ENCODE measurements at regions not wholly inside any gene's neighbourhood (a gene's known extent, or its start where the extent isn't known, plus 50 kb on each side); places are given as distances from the start of the nearest gene placed in this dataset.

DNA sequence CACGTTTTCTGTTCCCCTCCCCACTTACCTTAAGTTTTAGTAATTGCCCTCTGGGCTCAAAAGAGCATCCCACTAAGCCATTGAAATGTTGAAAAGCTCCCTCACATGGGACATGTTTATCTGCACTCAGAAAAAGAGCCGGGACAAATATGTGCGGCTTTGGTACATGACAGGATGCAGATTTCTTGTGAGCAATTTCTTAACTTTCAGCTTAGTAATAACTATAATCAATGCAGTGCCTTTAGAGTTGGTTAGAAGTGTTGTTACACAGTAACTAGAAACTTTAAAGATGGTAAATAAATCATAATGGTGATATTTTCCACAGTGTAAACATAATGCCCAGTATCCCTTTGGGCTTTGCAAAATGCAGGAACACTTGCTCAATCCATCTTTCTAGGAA lies 89.2 kb downstream of the ZNF365 start:
- H3K9me3 ChIP-seq, result no peaks in the 10 kb centered on the region
- H3K27ac ChIP-seq, result no peak overlapping the region
- no peaks in the 10 kb centered on the region for H3K36me3 ChIP-seq
- intact Hi-C loops (cut with DNase I), result no loop called here
- no peaks in the 10 kb centered on the region for H3K27me3 ChIP-seq
- no peak for TF ChIP-seq POLR2A (IDR thresholded peaks at IDR 0.05)
- no peak for TF ChIP-seq CTCF (IDR thresholded peaks at IDR 0.05)
- no peak for TF ChIP-seq POLR2AphosphoS5 (IDR thresholded peaks at IDR 0.05; ENCODE audit: insufficient read depth in 1 of 2, low read depth in 1 of 2)
- DNase-seq (ENCODE audit: extremely low spot score in 2 of 2), result no peak
- H3K4me3 ChIP-seq, result no peak overlapping the region
- no peaks in the 10 kb centered on the region for H3K4me1 ChIP-seq

DNA sequence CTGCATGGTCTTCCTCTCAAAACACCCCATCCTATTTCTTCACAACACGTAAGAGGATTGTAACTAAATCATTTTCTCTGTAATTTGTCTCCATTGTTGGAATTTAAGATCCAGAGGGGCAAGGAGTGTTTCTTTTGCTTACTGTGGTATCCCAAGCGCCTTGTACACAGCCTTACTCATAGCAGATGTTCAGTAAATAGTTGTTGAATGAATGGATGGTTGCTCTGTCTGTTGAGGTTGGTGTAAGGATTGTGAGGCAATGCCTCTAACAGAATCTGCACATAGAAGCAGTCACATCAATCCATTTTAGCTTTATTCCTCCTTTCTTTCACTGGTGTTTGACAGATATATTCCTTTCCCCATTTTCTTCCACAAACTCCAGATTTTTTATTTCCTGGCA lies 90.1 kb downstream of the ZNF365 start:
- no peaks in the 10 kb centered on the region for H3K9me3 ChIP-seq
- no peak overlapping the region for H3K27ac ChIP-seq
- TF ChIP-seq POLR2A (IDR thresholded peaks at IDR 0.05) (no peak), CTCF (IDR thresholded peaks at IDR 0.05) (no peak), POLR2AphosphoS5 (IDR thresholded peaks at IDR 0.05; ENCODE audit: insufficient read depth in 1 of 2, low read depth in 1 of 2) (no peak)
- H3K27me3 ChIP-seq, result no peaks in the 10 kb centered on the region
- DNase-seq (ENCODE audit: extremely low spot score in 2 of 2), result no peak
- H3K4me1 ChIP-seq, result no peaks in the 10 kb centered on the region
- H3K36me3 ChIP-seq, result no peaks in the 10 kb centered on the region
- H3K4me3 ChIP-seq, result no peak overlapping the region
- intact Hi-C loops (cut with DNase I), result no loop called here

DNA sequence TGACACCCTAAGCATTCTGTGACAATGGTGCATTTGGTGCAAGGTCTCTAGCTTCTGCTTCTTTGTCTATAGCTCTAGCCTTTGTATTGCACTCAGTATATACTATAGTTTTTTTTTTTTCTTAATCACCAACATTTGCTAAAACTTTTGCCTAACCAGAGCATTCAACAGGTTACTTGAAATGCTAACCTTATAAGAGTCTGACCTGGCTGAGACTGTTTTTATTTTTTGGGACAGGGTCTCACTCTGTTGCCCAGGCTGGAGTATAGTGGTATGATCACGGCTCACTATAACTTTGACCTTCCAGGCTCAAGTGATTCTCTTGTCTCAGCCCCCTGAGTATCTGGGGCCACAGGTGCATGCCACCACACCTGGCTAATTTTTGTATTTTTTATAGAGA lies 92.4 kb downstream of the ZNF365 start:
- DNase-seq (ENCODE audit: extremely low spot score in 2 of 2), result no peak
- Histone ChIP-seq H3K4me1 (no peaks in the 10 kb centered on the region), H3K27me3 (no peaks in the 10 kb centered on the region), H3K4me3 (no peak overlapping the region), H3K9me3 (no peaks in the 10 kb centered on the region), H3K36me3 (no peaks in the 10 kb centered on the region), H3K27ac (no peak overlapping the region)
- intact Hi-C loops (cut with DNase I), result no loop called here
- TF ChIP-seq POLR2AphosphoS5 (IDR thresholded peaks at IDR 0.05; ENCODE audit: insufficient read depth in 1 of 2, low read depth in 1 of 2), result no peak
- TF ChIP-seq CTCF (IDR thresholded peaks at IDR 0.05), result no peak
- no peak for TF ChIP-seq POLR2A (IDR thresholded peaks at IDR 0.05)

DNA sequence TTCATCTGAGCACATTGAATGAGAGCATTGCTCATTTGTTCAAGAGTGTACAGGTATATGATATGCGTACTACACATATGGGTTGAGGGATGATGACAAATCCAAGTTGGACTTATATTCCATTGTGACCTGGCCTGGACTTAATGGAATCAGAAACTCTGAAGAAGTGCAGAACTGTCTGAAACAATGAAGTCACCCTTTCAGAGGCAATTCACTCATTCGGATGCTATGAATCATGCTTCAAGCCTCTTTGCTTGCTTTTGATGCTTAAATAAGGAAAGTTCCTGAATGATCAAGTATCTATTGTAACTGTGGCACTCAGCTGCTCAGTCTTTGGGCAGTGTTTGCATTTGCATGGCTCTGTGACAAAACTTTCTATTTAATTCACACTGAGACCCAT lies 93.4 kb downstream of the ZNF365 start:
- Histone ChIP-seq H3K27ac (no peak overlapping the region), H3K36me3 (no peaks in the 10 kb centered on the region), H3K27me3 (no peaks in the 10 kb centered on the region), H3K4me1 (no peaks in the 10 kb centered on the region), H3K9me3 (no peaks in the 10 kb centered on the region), H3K4me3 (no peak overlapping the region)
- no peak for DNase-seq (ENCODE audit: extremely low spot score in 2 of 2)
- TF ChIP-seq CTCF (IDR thresholded peaks at IDR 0.05), result no peak
- TF ChIP-seq POLR2AphosphoS5 (IDR thresholded peaks at IDR 0.05; ENCODE audit: insufficient read depth in 1 of 2, low read depth in 1 of 2), result no peak
- no peak for TF ChIP-seq POLR2A (IDR thresholded peaks at IDR 0.05)
- intact Hi-C loops (cut with DNase I), result no loop called here

GRCh38 chr10:62471711-62472110 lies 97.5 kb downstream of the ZNF365 start:
- H3K9me3 ChIP-seq, result no peaks in the 10 kb centered on the region
- no peaks in the 10 kb centered on the region for H3K27me3 ChIP-seq
- no peak for DNase-seq (ENCODE audit: extremely low spot score in 2 of 2)
- intact Hi-C loops (cut with DNase I), result no loop called here
- no peaks in the 10 kb centered on the region for H3K4me1 ChIP-seq
- no peak overlapping the region for H3K4me3 ChIP-seq
- TF ChIP-seq CTCF (IDR thresholded peaks at IDR 0.05) (no peak), POLR2A (IDR thresholded peaks at IDR 0.05) (no peak), POLR2AphosphoS5 (IDR thresholded peaks at IDR 0.05; ENCODE audit: insufficient read depth in 1 of 2, low read depth in 1 of 2) (no peak)
- H3K27ac ChIP-seq, result no peak overlapping the region
- no peaks in the 10 kb centered on the region for H3K36me3 ChIP-seq
